Hepatocyte (in vitro differentiated cells): ENCODE measurements at regions not wholly inside any gene's neighbourhood (a gene's known extent, or its start where the extent isn't known, plus 50 kb on each side); places are given as distances from the start of the nearest gene placed in this dataset.

Experiments used
- EZH2 ChIP-seq: fragments of 200-600 bp; sonication (generic); IDR thresholded peaks from 2 replicates; pipeline ENCODE4 v1.6.1; 2016; ENCODE audit warnings: antibody characterized with exemption, mild to moderate bottlenecking, borderline replicate concordance
- TF ChIP-seq, protein P1 (sequence below): fragments of 200-600 bp; sonication (generic); IDR thresholded peaks from 2 replicates; pipeline ENCODE4 v1.5.1; 2016; ENCODE audit warnings: antibody characterized with exemption, mild to moderate bottlenecking; ENCODE audit not compliant: poor library complexity

DNA sequence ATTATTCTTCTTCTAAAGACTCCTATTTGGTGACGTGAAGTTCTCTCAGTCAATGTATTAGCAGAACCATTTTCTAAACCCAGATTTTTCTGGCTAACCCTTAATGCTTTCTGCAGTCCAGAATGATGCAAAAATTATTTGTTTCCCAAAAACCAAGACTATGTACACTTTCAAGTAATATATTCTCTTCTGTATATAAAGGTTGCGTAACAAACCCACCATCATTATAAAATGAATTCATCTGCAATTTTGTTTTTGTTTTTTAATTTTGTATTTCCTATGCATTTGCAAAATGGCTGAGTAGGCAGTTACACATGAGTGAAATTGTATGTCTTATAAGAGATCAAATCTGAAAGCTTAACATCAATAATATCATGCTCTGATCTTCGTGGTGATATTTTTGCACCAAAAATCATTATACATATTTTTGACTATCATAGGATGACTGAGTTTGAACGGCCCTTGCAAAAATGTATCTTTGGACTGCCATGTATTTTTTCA, 593.6 kb downstream of the ZIC1 start:
- TF ChIP-seq, protein P1, sequence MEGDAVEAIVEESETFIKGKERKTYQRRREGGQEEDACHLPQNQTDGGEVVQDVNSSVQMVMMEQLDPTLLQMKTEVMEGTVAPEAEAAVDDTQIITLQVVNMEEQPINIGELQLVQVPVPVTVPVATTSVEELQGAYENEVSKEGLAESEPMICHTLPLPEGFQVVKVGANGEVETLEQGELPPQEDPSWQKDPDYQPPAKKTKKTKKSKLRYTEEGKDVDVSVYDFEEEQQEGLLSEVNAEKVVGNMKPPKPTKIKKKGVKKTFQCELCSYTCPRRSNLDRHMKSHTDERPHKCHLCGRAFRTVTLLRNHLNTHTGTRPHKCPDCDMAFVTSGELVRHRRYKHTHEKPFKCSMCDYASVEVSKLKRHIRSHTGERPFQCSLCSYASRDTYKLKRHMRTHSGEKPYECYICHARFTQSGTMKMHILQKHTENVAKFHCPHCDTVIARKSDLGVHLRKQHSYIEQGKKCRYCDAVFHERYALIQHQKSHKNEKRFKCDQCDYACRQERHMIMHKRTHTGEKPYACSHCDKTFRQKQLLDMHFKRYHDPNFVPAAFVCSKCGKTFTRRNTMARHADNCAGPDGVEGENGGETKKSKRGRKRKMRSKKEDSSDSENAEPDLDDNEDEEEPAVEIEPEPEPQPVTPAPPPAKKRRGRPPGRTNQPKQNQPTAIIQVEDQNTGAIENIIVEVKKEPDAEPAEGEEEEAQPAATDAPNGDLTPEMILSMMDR, result no peak
- TF ChIP-seq EZH2, result no peak
